ENCODE measurements at regions not wholly inside any gene's neighbourhood (a gene's known extent, or its start where the extent isn't known, plus 50 kb on each side); places are given as distances from the start of the nearest gene placed in this dataset.

DNA sequence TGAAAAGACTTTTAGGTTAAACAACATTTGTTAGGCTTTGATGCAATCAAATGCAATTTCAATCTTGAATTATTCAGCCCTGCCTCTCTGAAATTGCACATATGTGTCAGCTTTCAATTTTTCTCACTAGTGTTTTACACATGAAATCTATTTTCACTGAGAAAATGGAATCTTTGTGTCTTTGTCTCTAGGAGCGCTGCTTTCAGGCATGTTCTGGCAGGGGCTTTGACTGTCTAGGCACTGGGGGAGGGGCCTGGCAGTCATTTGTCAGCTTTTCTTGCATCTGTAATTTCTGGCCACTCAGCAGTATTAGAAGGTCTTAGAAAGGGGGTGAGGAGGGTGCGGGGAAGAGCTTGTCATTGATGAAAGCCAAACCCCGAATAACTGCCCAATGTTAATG lies 264.4 kb downstream of the PTPRC start:
- no peak for DNase-seq (ENCODE audit: low read depth in 2 of 2, low spot score in 1 of 2)

DNA sequence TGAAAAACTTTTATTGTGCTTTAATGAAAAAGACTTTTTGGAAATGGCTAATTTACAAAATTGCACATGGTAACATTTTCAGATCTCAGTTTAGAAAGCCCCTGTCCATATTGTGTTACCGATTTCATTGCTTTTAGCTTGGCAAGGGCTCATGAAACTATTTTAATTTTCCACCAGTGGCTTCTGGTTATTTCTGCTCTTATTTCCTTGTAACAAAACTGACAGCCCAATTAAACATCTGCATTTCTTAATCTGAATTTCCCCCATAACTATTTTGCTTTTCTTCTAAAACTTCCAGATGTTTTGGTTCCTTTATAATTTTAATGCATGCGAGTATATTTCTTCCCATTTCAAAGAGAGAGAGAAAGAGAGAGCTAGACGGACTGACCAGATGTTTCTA lies 264.8 kb downstream of the PTPRC start:
- DNase-seq (ENCODE audit: low read depth in 2 of 2, low spot score in 1 of 2), result no peak

DNA sequence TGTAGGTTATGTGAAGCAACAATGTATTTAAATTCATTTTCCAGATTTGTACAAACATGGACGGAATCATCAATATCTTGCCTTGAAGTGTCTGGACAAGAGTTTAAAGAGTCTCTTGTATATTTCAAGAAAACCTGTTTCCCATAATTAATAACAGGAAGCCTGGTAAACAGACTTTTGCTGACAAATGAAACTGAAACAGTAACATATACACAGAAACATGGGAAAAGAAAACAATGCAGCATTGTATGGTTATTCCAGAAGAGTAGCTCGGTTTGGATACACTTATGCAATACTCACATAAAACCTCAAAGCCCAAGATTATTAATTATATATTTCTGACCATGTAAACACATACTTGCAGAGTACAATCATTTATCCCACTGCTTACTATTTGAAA lies 265.5 kb downstream of the PTPRC start:
- DNase-seq (ENCODE audit: low read depth in 2 of 2, low spot score in 1 of 2), result no peak

DNA sequence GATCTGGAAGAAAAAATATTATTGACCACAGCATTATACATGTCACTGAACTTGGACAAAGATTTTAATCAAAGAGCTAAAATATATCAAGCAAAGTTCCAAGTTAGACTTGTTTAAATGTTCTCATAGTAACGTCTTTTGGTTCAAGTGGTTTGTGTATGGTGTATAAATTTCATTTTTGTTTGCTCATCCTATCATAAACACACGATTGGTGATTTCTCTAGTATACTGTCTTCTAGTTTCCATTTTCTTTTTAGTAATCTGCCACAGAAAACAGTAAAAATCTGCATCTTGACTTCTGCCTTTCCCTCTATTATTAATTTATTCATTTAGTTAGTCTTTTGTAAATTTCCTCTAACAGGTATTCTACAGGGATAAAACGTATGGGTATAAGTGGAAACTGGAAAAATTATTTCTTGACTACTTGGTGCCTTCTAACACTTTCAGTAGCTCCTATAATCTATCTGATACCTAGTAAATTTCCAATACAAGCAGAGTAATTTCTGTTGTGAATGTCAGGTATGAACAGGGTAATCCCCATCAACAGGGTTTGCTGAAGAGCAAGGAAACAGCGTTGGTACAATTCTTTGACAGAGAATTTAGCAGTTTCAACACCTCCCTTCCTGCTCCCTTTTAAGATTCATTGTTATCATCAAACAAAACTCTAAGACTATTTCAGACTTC lies 268.0 kb downstream of the PTPRC start:
- DNase-seq (ENCODE audit: low read depth in 2 of 2, low spot score in 1 of 2), result no peak

DNA sequence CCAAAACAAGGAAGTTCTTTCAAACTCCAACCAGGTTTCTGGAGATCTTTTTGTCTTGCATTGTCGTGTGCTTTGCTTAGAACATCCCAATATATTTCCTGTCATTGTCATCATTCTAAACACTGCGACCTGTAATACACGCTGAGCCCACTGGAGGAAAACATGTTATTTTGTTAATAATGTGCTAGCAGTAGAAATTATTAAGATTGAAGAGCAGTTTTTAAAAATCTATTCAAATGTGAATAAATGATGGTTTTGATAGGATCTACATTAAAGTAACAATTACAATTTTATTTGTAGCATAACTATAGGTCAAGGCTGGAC lies 268.5 kb downstream of the PTPRC start:
- no peak for DNase-seq (ENCODE audit: low read depth in 2 of 2, low spot score in 1 of 2)

DNA sequence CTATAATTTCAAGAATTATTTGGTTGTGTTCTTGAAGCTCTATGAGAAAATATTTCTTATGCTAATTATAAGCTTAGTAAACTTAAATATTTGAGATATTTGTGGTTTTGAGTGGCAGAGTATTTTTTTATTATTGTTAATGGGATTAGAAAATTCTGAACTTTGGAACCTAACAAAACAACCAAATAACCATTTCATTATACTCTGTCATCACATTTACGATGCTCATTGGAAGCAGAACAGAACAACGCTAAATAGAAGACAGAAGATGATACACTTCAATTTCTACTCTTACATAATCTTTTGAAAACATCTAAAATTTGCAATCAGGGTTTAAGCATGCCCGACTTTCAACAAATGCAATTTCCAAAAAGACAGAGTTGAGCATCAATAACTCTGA lies 270.2 kb downstream of the PTPRC start:
- no peak for DNase-seq (ENCODE audit: low read depth in 2 of 2, low spot score in 1 of 2)

DNA sequence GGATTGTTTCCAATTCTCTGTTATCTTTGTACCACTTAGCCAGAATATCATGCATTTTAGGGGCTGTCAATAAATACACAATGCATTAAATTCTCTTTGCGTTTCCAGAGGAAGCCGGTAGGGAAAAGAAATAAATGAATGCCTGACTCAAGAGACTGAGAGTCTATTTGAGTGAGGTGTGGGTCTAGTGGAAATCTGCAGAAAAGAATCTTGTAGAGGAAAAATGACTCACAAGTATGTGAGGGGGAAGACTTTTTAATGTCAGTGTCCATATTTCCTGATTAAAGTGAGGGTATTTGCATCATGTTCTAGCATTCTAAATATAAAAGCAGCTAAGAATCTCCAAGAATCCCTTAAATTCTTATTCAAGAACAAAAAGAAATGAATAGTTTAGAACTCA lies 271.1 kb downstream of the PTPRC start:
- no peak for DNase-seq (ENCODE audit: low read depth in 2 of 2, low spot score in 1 of 2)

DNA sequence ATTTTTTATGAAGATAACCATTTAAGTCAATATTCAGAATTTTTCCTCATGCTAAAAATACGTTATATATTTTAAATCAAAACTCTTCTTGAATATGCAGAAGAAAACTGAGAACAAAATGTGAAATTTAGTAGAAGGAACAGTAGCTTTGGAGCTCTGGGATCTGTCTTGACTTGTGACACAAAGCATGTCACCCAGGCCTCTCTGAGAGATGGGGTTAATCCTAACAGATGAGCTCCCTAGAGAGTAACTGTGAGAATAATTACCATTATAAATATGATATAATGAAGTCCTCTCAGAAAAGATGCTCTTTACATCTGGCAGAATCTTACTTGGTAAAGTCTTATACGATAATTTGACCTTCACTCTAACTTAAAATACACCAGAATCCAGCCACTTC lies 272.0 kb downstream of the PTPRC start:
- DNase-seq (ENCODE audit: low read depth in 2 of 2, low spot score in 1 of 2), result no peak

DNA sequence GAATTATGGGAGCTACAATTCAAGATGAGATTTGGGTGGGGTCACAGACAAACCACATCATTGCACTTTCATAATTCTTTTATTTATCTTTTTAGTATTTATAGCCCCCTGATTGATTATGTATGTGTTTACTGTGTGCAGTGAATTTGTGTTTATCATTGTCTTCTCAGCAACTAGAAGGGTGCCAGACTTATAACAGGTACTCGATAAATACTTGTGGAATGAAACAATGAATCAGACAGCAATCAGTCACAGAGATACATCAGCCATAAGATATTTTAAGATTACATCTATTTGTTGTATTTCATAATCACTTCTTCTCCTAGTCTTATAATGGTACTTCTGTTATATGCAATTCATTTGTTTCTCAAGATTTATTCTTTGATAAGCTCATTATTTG lies 273.2 kb downstream of the PTPRC start:
- DNase-seq (ENCODE audit: low read depth in 2 of 2, low spot score in 1 of 2), result no peak

DNA sequence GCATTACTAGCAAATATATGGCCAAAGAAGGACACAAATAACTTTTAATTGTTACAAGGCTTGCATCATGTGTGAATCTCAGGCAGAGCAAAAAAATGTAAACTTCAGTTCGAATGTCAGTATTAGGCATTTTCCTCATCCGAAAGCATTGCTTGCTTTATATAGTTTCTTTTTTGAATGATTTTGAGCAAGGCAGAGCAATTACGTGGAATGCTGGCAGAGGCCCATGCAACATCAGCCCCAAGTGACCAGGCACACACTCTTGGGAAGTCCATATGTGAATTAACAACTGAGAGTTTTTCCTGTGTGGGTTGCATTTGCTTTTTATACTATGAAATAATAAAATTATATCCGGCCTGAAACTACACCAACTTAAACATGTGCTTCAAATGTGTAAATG lies 274.8 kb downstream of the PTPRC start:
- no peak for DNase-seq (ENCODE audit: low read depth in 2 of 2, low spot score in 1 of 2)

DNA sequence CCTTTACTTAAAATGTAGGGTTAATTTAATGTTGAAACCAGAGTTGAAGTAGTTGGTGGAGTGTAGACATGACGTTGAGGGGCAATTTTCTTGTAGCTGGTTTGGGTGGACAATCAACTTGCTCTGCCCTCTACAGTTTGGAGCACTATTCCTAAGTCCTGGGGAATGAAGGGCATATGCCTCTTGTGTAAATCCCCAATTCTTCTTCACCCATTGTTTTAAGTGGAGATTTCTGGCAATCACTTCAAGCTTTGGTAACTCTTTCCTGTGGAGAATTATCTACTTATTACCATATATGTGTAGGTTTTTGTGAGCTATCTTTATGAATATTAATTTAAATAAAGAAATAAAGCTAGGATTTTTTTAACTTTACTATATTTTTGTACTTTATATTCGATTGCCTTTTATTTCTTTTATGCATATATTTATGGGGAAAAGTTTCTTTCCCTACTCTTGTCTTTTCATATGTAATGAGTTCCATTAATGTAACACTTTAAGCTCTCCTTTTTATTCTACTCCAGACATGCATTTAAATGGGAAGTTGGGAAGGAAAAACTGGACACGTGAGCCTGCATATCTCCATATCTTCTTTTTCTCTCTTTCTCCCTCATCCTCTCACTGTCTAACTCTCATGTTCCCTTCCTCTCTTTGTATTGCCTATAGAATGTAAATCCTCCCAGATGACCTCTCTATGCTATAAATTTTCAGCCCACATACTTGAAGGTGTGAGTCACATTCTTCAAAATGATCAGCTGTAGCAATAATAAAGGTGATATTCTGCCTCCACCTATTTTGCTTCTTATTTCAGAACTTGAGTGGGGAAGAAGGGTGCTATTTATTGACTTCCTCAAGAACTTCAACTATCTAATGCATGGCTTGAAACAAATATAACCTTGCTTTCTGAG lies 276.7 kb downstream of the PTPRC start:
- no peak for DNase-seq (ENCODE audit: low read depth in 2 of 2, low spot score in 1 of 2)

DNA sequence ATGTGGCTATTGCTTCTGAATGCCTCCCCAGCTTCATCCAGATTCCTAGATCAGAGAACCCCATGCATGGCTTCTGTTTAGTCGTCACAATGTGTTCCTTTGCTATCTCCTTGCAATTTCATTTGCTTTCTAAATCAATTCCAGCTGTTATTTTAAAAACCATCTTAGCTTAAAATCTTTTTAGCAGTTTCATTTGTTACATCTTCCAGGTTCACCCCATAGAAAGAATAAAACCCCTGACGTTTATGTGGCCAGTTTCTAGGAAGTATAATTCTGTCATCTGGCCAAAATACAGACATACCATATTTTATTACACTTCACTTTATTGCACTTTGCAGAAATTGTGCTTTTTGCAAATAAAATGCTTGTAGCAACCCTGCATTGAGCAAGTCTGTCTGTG lies 278.4 kb downstream of the PTPRC start:
- DNase-seq (ENCODE audit: low read depth in 2 of 2, low spot score in 1 of 2), result no peak

DNA sequence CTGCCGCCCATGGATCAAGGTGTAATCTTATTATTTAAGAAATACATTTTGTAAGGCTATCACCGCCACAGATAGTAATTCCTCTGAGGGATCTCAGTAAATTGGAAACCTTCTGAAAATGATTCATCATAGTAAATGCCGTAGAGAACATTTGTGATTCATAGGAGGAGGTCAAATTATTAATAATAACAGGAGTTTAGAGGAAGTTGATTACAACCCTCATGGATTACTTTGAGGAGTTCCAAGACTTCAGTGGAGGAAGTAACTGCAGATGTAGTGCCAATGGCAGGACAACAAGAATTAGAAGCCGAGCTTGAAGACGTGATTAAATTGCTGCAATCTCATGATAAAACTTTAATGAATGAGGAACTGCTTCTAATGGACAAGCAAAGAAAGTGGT lies 280.1 kb downstream of the PTPRC start:
- no peak for DNase-seq (ENCODE audit: low read depth in 2 of 2, low spot score in 1 of 2)

DNA sequence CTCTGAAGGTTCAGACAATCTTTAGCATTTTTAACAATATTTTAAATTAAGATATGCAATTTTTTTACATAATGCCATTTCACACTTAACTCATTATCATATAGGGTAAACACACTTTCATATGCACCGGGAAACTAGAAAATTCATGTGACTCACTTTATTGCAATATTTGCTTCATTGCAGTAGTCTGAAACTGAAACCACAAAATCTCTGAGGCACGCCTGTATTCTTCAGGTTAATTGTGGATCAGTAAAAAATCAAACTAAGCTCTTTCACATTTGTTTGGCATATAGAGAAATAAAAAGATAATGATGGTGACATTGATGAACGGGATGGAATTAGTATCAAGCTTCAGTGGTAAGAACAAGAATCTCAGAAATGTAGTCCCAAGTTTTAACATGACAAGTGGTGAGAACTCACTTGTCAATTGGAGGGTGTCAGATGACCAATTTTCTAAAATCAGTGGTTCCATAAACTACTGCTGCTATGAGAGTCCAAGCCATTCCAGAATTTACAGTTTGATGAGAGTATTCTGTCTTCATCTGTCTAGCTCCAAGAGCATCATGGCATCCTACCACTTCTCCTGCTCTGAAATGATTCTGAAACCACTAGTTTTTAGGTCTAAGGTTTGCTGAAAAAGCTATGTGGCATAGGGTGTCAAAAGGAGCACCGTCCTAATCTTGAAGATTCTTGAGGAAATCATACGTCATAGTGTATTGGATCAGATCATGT lies 281.0 kb downstream of the PTPRC start:
- DNase-seq (ENCODE audit: low read depth in 2 of 2, low spot score in 1 of 2), result no peak

DNA sequence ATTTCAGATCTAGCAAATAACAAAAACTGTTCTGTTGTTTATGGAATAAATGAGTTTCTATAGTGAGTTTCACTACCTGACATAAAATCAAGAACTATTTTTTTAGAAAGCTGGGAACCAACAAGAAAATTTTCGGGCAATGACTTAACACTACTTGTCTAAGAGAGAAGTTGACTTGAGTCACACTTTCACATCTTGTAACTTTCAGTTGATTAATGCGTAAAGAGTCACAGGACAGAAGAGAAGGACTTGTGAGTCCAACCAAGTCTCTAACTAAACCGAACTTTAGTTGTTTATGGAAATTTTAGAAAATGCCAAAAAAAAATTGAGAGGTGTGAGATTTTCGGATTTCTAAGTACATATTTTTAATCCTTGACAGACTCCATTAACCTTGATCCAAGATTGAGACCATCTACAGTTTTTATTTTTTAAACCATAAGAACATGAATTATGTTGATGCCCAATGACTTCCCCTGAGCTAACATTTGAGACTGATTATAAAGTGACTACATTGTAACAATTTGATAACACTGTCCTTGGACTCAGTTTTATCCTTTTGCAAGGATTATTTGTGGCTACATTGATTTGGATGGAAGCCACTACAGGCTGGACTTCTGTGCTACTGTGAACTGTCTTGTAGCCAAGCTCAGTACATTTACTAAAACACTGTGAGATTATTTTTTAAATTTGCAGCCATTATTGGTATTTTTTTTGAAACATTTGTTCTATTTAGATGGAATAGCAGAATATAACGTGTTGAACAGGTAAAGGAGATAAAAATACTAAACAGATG lies 284.0 kb downstream of the PTPRC start:
- DNase-seq (ENCODE audit: low read depth in 2 of 2, low spot score in 1 of 2), result no peak

DNA sequence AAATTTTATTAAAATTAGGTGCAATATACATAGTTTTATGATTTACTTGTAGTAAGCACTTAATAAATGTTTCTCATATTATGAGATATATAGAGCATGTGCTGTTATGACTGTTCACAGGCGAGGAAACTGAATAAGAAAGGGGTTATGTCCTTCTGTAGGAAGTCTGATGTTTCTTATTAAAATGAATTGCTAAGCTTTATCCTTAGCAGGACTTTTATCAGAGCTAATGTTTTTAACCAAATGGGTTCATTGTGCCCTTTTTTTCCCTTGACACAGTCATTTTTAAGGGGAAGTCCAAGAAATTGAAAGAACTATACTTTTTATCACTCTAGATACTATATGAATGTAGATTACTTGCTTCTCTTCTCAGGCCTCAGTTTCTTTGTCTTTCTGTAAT lies 285.2 kb downstream of the PTPRC start:
- no peak for DNase-seq (ENCODE audit: low read depth in 2 of 2, low spot score in 1 of 2)

DNA sequence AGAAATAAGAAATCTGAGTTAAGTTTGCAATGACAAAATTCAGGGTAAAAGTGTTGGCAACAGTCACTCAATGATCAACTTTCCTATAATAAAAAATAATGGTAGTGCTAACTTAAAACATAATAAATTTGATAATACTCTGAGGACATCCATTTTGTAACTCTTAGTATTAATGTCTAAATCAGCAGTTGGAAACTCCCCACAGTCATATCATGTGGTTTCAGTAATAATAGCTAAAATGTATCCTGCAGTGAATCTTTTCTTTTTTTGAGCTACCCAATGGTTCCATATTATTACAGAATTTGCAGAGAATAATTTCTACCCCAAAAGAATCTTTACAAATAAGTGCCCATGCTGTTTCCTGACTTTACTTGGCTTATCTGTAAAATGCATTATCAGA lies 286.7 kb downstream of the PTPRC start:
- DNase-seq (ENCODE audit: low read depth in 2 of 2, low spot score in 1 of 2), result no peak

DNA sequence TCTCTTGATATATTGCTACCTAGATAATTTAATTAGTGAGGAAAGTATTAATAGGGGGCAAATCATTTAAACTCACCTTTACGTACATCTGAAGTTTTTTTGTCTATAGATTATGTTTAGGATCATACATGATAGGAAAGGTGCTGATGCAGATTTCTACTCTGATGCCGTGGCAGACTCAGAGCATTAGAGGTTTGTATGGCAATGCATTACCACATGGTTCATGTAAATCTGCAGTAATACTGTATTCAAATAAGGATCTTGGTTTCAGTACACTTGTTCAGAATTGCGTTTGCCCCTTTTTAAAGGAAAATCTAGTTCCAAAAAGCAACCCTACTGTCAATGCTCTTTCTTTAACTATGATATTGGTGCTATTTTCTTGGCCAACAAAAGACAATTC lies 288.3 kb downstream of the PTPRC start:
- no peak for DNase-seq (ENCODE audit: low read depth in 2 of 2, low spot score in 1 of 2)

DNA sequence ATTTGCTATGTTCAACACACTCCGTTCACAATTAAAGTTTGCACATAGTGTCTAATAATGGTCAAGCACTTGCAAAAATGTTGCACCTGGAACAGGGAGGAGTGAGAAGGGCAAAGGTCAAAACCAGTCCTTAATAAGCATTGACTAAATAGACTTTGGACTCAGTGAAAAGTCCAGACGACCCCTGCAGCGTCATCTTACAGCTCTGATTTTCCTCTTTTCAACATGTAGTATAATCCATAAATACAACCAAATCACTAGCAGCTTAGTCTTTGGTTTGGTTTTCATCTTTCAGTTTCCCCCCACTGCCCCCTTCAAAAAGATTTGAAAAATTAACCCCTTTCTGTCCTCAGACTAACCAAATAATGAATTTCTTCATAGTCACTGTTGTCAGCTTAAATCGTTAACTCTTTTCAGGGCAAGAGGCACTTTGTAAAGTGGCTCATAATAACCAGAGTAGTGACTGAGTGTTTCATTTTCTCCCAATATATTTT lies 290.3 kb downstream of the PTPRC start:
- DNase-seq (ENCODE audit: low read depth in 2 of 2, low spot score in 1 of 2), result no peak

DNA sequence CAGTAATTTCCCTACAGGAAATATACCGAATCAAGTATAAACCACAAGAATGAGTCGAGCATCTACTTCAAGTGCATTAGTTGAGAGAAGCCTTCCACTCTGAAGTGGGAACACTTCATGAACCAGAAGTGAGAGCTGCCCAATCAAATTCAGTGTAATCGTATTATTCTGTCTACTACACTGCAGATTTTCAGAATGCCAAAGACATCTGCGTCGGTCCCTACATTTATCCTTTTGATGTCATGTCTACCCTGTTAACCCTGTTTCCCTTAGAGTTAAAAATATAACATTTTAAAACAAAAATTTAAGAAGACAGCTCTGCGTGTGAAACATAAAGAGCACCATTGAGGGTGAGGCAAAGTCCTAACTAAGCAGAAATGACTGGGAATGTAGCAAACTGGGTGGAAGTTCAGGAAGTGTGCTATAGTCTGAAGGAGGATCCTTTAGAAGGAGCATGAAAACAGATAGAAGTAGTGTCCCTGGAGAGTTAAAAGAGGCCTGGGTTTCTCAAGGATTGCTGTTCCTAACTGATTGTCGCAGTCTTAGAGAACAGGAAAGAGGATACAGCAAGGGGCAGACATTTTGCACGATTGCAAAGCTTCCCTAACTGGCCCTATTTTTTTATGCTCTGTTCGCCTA lies 291.2 kb downstream of the PTPRC start:
- no peak for DNase-seq (ENCODE audit: low read depth in 2 of 2, low spot score in 1 of 2)

Measured in stimulated activated CD8-positive, alpha-beta memory T cell treated with anti-CD3 and anti-CD28 coated beads, Interleukin-4, amount 100 ng/mL, for 1 hour (primary cell).